Fibroblast of mammary gland (primary cell): ENCODE measurements at regions not wholly inside any gene's neighbourhood (a gene's known extent, or its start where the extent isn't known, plus 50 kb on each side); places are given as distances from the start of the nearest gene placed in this dataset.

Experiments
- DNase-seq: peaks from one replicate; pipeline ENCODE4 v3.0.0-alpha.2; 2010; ENCODE audit warnings: low read depth
- H3K4me3 ChIP-seq: 2 replicates; pipeline ENCODE4 v1.5.1; 2011; ENCODE audit warnings: low read depth, mild to moderate bottlenecking, low read length, moderate library complexity; ENCODE audit not compliant: control insufficient read depth
- TF ChIP-seq, protein P1 (sequence below): conservative IDR thresholded peaks from 2 replicates; pipeline ENCODE4 v1.5.1; 2011; ENCODE audit warnings: low read depth, low read length, inconsistent platforms; ENCODE audit not compliant: control insufficient read depth, insufficient read depth

- no peak overlapping the region for H3K4me3 ChIP-seq
- TF ChIP-seq, protein P1, sequence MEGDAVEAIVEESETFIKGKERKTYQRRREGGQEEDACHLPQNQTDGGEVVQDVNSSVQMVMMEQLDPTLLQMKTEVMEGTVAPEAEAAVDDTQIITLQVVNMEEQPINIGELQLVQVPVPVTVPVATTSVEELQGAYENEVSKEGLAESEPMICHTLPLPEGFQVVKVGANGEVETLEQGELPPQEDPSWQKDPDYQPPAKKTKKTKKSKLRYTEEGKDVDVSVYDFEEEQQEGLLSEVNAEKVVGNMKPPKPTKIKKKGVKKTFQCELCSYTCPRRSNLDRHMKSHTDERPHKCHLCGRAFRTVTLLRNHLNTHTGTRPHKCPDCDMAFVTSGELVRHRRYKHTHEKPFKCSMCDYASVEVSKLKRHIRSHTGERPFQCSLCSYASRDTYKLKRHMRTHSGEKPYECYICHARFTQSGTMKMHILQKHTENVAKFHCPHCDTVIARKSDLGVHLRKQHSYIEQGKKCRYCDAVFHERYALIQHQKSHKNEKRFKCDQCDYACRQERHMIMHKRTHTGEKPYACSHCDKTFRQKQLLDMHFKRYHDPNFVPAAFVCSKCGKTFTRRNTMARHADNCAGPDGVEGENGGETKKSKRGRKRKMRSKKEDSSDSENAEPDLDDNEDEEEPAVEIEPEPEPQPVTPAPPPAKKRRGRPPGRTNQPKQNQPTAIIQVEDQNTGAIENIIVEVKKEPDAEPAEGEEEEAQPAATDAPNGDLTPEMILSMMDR, result no peak
- DNase-seq, result no peak
Observed at GRCh38 chr10:52906046-52906445, 133.5 kb upstream of the MBL2 start.

GRCh38 chr10:52903397-52903938 lies 130.9 kb upstream of the MBL2 start:
- TF ChIP-seq, protein P1, result no peak
- no peak overlapping the region for H3K4me3 ChIP-seq
- DNase-seq, result no peak

GRCh38 chr10:52900593-52900992 lies 128.0 kb upstream of the MBL2 start:
- TF ChIP-seq, protein P1, result no peak
- H3K4me3 ChIP-seq, result no peak overlapping the region
- DNase-seq, result no peak

- no peak for DNase-seq
- H3K4me3 ChIP-seq, result no peak overlapping the region
- TF ChIP-seq, protein P1, result no peak
Observed at GRCh38 chr10:52897162-52897561, 124.6 kb upstream of the MBL2 start.

DNA sequence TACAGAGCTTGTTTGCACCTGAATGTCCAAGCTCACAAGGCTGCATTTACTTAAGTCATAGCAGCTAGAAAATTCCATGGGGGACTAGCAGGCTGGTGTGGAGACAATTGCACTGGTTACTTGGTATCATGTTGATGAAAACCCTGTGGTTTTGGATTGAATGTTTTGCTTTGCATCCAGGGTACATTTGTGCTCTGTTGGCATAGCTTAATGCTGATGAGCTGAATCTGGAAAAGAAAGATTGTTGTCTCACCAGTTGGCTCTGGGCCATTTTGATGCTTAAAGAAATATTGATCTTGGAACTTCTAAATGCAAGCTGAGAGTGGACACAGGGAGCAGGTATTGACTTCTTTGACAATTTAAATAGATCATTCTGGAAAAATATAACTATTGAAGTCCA lies 122.5 kb upstream of the MBL2 start:
- H3K4me3 ChIP-seq, result no peak overlapping the region
- DNase-seq, result no peak
- TF ChIP-seq, protein P1, result no peak

DNA sequence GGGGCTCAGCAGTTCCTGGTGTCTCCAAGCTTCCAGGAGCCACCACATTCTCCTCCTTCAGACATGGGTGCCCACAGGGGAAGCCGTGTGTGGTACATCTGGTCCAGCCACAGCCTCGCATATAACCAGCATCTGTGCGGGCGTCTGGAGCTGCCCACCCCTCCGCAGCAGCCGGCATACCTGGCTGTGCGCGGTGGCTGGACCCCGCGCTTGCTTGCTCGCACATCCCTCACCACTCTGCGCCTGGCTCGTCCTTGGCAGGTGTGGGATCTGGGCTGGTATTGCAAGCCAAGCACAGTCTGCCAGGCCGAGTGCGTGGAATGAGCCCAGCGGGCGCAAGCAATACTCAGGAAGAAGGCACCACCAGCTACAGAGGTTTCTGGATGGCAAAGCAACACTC lies 117.7 kb upstream of the MBL2 start:
- TF ChIP-seq, protein P1, result no peak
- no peak overlapping the region for H3K4me3 ChIP-seq
- DNase-seq, result no peak

GRCh38 chr10:52889611-52890010 lies 117.0 kb upstream of the MBL2 start:
- H3K4me3 ChIP-seq, result no peak overlapping the region
- TF ChIP-seq, protein P1, result no peak
- no peak for DNase-seq
